ENCODE measurements at regions not wholly inside any gene's neighbourhood (a gene's known extent, or its start where the extent isn't known, plus 50 kb on each side); places are given as distances from the start of the nearest gene placed in this dataset.

GRCh38 chr5:133847886-133848285 is 120.5 kb downstream of the C5orf15 start:
- TF ChIP-seq POLR2A (IDR thresholded peaks at IDR 0.05; ENCODE audit: low read depth, low read length) = no peak
- no peak for TF ChIP-seq POLR2AphosphoS5 (IDR thresholded peaks at IDR 0.05; ENCODE audit: low read depth, low read length)
- TF ChIP-seq TAF1 (IDR thresholded peaks at IDR 0.05; ENCODE audit: low read depth, low read length) = no peak
